Mesothelial cell of epicardium (in vitro differentiated cells): ENCODE measurements at regions not wholly inside any gene's neighbourhood (a gene's known extent, or its start where the extent isn't known, plus 50 kb on each side); places are given as distances from the start of the nearest gene placed in this dataset.

Experiments
- DNase-seq, 2 experiments: peaks; one replicate each; pipeline ENCODE4 v3.0.0; 2021; ENCODE audit warnings: low spot score in 2 of 2; ENCODE audit not compliant: unreplicated experiment in 2 of 2
- H3K27ac Mint-ChIP-seq: 2 replicates; pipeline ENCODE4 v1.8.0; 2021; ENCODE audit warnings: mixed read lengths
- H3K27me3 Mint-ChIP-seq: 2 replicates; pipeline ENCODE4 v1.8.0; 2021; ENCODE audit warnings: low read depth, mixed read lengths
- H3K36me3 Mint-ChIP-seq: 2 replicates; pipeline ENCODE4 v1.8.0; 2021; ENCODE audit warnings: mixed read lengths
- H3K4me1 Mint-ChIP-seq: 2 replicates; pipeline ENCODE4 v1.8.0; 2021; ENCODE audit warnings: mixed read lengths
- H3K4me3 Mint-ChIP-seq: 2 replicates; pipeline ENCODE4 v1.8.0; 2021; ENCODE audit warnings: mild to moderate bottlenecking, moderate library complexity, mixed read lengths
- H3K9me3 Mint-ChIP-seq: 2 replicates; pipeline ENCODE4 v1.8.0; 2021; ENCODE audit warnings: mixed read lengths
- CTCF ChIP-seq: fragments of 200-600 bp; sonication (generic); IDR thresholded peaks from one replicate; pipeline ENCODE4 v1.5.0; 2021; ENCODE audit warnings: antibody characterized with exemption; ENCODE audit not compliant: unreplicated experiment

- no peaks in the 10 kb centered on the region for H3K27me3 Mint-ChIP-seq
- no peak overlapping the region for H3K27ac Mint-ChIP-seq
- H3K4me3 Mint-ChIP-seq, result no peak overlapping the region
- no peak for DNase-seq
- peaks cover 6% of the 10 kb centered on the region for H3K9me3 Mint-ChIP-seq
- H3K36me3 Mint-ChIP-seq, result no peaks in the 10 kb centered on the region
- no peak for TF ChIP-seq CTCF
- H3K4me1 Mint-ChIP-seq, result peaks cover 12% of the 10 kb centered on the region
Observed at GRCh38 chr14:50044042-50044651, 72.2 kb downstream of the VCPKMT start.

GRCh38 chr14:50045039-50045711, 71.2 kb downstream of the VCPKMT start:
- Mint-ChIP-seq H3K36me3 (no peaks in the 10 kb centered on the region), H3K4me1 (peaks cover 9% of the 10 kb centered on the region), H3K4me3 (no peak overlapping the region), H3K9me3 (peaks cover 6% of the 10 kb centered on the region), H3K27ac (no peak overlapping the region), H3K27me3 (no peaks in the 10 kb centered on the region)
- no peak for TF ChIP-seq CTCF
- no peak for DNase-seq

GRCh38 chr14:50045837-50046236, 70.5 kb downstream of the VCPKMT start:
- Mint-ChIP-seq H3K9me3 (peaks cover 6% of the 10 kb centered on the region), H3K27me3 (no peaks in the 10 kb centered on the region), H3K27ac (no peak overlapping the region), H3K4me1 (peaks cover 6% of the 10 kb centered on the region), H3K4me3 (no peak overlapping the region), H3K36me3 (no peaks in the 10 kb centered on the region)
- no peak for TF ChIP-seq CTCF
- no peak for DNase-seq

- Mint-ChIP-seq H3K27ac (no peak overlapping the region), H3K4me3 (no peak overlapping the region), H3K36me3 (no peaks in the 10 kb centered on the region), H3K9me3 (peaks cover 6% of the 10 kb centered on the region), H3K27me3 (no peaks in the 10 kb centered on the region), H3K4me1 (peaks cover 6% of the 10 kb centered on the region)
- DNase-seq, result no peak
- no peak for TF ChIP-seq CTCF
Observed at GRCh38 chr14:50047274-50047676, 69.1 kb downstream of the VCPKMT start.

- no peaks in the 10 kb centered on the region for H3K27me3 Mint-ChIP-seq
- H3K4me3 Mint-ChIP-seq, result no peak overlapping the region
- H3K9me3 Mint-ChIP-seq, result peaks cover 6% of the 10 kb centered on the region
- H3K27ac Mint-ChIP-seq, result no peak overlapping the region
- H3K4me1 Mint-ChIP-seq, result peaks cover 6% of the 10 kb centered on the region
- TF ChIP-seq CTCF, result no peak
- DNase-seq, result no peak
- H3K36me3 Mint-ChIP-seq, result no peaks in the 10 kb centered on the region
Observed at GRCh38 chr14:50049093-50049492, 67.3 kb downstream of the VCPKMT start.
